ENCODE measurements at regions not wholly inside any gene's neighbourhood (a gene's known extent, or its start where the extent isn't known, plus 50 kb on each side); places are given as distances from the start of the nearest gene placed in this dataset.
A peak's percentile ranks its signal among the peaks of the same experiment; 100 is the strongest.
"Not testable (repeated sequence)": the region's sequence is repeated elsewhere in the genome, so short reads cannot be mapped to it uniquely, and the experiment has no call there.

DNA sequence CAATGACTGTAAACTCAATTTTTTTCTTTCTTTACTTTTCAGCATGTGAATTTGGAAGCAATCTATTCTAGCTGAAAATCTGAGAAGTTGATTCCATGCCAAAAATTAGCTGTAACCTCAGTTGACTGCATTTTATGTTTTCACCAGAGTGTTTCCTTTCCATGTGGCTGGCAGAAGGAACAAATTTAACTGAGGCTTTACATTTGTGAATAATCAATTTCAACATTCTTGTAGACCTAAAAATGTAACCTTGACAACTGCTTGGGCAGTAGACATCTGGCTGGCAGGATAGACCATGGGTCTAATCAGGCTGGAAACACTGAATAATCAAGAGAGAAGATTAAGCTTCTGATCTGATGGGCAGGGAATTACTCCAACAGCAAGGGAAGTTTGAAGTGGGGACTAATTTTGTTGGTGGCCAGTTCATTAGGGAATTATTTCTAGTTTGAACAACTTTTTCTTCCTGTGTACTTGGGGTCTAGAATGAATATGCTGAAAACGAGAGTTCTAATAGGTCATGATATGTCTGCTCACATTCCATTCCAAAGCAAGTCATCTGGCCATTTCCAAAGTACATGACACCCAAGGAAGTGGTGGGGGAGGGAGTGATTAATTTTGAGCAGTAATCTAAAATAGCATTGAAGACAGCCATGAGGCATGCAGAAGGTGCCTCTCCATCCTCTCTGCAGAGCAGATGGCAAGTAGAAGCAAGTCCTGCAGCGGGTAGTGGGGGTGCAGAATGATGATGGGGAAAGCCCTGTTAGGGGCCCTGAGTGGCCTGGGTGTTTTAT lies 68.2 kb downstream of the ATP23 start:
- no peak for DNase-seq

DNA sequence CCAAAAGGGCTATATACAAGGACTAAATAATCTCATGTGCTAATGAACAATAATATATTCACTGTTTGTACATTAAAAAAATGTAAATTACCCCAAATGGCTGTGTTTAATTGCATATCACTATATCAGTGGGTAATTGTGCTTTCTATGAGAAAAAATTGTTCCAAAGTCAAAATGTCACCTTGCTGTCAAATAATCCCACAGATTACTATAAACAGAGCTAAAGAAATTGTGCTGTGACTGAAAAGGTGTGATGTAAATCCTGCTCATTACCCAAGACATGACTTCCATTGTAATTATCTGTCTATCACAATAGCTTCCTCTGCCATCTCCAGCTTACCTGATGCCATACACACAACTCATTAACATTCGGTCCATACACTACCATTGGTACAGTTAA lies 70.3 kb downstream of the ATP23 start:
- DNase-seq: no peak

DNA sequence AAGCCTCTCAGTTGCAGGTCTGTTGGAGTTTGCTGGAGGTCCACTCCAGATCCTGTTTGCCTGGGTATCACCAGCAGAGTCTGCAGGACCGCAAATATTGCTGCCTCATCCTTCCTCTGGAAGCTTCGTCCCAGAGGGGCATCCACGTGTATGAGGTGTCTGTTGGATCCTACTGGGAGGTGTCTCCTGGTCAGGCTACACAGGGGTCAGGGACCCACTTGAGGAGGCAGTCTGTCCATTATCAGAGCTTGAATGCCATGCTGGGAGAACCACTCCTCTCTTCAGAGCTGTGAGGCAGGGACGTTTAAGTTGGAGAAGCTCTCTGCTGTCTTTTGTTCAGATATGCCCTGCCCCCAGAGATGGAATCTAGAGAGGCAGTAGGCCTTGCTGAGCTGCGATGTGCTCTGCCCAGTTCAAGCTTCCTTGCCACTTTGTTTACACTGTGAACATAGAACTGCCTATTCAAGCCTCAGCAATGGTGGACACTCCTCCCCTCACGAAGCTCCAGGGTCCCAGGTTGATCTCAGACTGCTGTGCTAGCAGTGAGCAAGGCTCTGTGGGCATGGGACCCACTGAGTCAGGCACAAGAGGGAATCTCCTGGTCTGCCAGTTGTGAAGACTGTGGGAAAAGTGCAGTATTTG lies 81.1 kb downstream of the ATP23 start:
- DNase-seq: not testable (repeated sequence)

DNA sequence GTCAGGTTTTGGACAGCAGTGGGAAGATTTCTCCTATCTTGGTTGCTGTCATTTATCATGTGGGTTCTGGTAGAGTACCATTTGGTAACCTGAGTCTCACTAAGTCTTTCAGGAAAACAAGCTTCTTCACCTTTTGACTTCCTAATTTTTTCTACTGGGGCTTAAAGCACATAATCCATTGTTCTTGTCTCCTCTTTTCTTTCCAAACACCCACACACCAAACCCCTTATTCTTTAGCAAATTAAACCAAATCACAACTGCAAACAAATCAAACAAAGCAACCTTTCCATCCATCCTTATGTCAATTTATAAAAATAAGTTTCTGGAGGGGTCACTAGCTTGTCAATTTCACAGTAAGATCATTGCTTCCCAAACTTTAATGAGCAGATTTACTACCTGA lies 84.1 kb downstream of the ATP23 start:
- DNase-seq: no peak

DNA sequence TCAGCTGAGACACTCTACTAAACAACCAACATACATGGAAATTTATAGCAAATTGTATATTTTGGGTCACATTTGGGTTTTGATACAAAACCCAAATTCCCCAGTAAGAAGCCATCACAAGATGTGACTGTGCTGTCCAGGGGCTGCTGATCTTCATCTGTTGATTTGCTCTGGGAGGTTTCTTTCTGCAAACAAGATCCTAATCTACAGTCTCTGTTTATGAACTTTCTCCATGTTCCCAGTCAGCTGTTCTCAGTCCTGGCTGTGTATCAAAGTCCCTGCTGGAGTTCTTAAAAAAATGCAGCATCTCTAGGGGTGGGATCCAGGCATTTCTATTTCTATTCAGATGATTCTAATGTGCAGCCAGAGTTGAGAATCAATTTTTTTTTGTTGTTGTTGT lies 85.1 kb downstream of the ATP23 start:
- no peak for DNase-seq

DNA sequence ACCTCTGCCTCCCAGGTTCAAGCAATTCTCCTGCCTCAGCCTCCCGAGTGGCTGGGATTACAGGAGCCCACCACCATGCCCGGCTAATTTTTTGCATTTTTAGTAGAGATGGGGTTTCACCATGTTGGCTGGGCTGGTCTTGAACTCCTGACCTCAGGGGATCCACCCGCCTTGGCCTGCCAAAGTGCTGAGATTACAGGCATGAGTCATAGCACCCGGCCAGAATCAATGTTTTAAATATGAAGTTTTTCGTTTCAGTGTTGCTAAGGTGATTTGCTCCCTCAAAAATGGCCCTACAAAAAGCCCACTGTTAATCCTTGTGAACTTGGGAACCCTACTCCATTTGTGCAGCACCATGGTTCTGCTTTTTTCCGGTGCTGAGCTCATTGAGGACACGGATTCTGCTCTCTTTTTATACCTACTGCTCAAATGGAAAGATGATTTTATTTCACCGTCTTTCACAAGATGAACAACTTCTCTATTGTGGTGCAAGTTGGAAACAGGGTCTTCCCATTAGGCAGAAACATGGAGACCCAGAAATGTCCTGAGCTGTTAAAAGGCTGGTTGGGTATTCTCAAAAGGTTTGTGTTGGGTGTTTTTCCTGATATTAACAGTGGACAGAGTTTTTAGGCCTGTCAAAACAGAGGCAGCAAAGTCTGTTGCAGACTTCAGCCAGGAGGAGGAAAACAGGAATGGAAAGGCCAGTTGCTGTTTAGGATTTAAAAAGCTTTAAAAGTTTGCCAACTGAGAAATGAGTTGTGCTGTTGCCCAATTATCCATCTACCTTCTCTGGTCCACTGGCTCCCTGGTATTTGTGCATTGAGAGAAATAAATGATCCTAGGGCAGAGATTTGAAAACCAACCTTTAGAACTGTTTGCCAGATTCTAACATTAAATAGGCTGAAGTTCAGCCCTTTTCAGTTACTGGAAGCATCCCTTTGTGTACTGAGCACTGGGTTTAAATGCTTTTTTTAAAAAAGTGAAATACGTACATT lies 85.8 kb downstream of the ATP23 start:
- no peak for DNase-seq

DNA sequence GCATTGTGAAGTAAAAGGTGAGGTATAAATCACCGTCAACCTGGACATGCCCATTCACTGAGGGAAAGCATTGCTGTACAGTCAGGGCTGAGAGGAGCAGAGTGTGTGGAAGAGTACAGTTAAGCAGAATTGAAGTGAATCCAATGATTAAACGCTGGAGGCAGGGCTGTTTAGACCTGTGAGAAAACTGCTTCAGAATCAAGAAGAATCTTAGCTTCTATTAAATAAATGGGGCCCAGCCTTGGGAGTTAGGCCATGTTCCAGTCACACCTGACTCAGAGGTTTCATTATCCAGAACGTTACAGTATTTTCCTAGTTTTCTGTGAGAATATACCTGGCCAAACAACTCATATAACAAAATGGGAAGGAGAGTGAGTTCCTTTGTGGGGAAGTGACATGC lies 86.9 kb downstream of the ATP23 start:
- no peak for DNase-seq

DNA sequence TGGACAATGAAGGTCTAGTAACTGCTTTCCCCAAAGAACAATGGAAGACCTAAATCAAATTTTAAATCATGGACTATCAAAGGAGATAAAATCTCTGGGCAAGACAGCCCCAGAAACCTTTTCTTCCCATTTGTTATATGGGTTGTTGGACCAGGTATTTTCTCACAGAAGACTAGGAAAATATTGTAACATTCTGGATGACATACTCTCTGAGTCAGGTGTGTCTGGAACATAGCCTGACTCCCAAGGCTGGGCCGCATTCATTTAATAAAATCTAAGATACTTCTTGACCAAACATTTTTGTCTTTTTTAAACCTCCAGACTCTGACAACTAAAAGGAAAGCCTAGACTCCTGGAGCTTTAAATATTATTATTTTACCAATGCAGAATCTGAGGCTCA lies 87.9 kb downstream of the ATP23 start:
- DNase-seq: no peak

DNA sequence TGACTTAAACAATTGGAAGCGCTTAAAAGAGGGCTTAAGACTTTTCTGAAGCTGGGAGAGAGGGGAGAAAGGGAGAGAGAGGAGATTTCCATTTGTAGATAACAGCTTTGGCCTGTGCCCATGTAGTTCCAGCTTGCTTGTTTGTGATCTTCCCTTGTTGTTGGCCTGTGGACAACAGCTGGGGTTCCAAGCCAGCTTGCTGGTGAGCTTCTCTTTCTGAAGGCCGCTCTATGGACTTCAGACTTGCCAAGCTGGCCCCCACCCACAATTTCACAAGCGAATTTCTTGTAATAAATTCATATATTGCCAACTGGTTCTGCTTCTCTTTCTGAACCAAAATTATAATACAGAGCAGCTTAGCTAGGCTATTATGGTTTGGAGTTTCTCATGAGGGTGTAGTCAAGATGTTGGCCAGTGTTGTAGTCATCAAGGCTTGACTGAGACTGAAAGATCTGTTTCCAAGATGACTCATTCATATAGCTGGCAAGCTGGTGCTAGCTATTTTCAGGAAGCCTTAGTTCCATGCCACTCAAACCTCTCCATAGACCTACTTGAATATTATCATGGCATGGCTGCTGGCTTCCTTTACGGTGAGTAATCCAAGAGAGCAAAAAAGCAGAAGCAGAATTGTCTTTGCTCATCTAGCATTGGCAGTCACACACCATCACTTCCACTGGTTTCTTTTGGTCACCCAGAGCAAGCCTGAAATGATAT lies 89.4 kb downstream of the ATP23 start:
- peak; percentile 18 to 19 for DNase-seq

DNA sequence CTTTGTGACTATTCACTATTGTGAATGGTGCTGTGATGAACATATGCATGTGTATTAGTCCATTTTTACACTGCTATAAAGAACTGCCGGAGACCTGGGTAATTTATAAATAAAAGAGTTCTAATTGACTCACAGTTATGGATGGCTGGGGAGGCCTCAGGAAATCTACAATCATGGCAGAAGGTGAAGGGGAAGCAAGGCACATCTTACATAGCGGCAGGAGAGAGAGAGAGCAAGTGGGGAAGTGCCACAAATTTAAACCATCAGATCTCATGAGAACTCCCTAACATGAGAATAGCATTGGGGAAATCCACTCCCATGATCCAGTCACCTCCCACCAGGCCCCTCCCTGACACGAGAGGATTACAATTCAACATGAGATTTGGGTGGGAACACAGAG lies 90.8 kb downstream of the ATP23 start:
- no peak for DNase-seq

DNA sequence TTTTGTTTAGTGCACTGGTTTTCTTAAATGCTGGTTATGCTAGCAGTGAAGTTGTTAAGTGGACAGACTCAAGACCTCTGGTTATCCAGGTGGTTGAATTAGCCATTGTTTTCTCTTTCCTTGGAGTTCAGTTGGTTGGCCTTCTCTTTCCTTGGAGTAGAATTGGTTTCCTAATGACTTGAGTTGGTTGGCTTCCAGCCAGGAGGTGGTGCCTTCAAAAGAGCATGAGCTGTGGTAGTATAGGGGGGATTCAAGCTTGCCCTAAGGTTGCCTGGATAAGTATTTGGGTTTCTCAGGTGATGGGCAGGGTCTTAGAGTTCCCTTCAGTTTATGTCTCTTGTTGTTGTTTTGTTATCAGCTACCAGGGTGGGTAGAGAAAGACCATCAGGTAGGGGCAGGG lies 92.5 kb downstream of the ATP23 start:
- DNase-seq: no peak

DNA sequence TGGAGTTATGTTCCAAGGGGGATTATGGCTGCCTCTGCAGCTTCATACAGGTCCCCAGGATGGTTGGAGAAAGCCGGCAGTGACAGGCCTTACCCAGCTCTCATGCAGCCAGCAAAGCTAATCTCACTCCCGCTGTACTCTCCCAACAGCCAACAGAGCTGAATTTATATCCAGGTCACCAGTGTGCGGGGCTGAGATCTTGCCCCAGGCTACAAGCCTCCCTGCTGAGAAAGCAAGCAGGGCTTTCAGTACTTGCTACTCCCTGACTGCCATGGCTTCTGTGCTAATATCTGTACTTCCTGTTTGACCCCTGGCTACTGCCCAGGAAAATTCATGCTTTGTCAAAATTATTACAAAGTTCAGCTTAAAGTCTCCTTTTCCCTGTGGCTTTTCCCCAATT lies 92.9 kb downstream of the ATP23 start:
- DNase-seq: peak; percentile 12 to 33

DNA sequence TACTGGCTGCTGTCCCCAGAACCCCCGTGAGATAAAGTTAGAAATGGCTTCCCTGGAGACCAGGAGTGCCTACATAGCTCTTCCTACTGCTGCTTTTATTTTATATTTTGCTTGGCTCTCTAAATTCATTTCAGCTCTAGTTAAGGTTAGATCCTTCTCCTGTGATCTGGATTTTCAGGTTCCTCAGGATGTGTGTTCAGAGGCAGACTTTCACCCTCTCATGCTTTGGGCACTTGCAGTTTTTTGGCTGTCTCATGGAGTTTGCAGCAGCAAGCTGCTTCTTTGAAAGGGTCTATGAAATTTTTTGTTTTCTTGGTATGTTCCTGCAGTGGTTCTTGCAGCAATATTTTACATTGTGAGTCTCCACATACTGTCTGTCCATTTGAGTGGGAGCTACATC lies 93.3 kb downstream of the ATP23 start:
- DNase-seq: no peak

DNA sequence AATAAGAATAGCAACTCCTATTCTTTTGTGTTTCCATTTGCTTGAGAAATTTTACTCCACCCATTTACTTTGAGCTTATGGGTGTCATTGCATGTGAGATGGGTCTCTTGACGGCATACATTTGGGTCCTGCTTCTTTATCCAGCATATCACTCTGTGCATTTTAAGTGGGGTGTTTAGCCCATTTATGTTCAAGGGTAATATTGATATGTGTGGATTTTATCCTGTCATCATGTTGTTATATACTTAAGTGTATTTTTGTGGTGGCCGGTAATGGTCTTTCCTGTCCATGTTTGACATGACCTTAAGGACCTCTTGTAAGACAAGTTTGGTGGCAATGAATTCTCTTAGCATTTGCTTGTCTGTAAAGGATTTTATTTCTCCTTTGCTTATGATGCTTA lies 100.1 kb downstream of the ATP23 start:
- DNase-seq: no peak

DNA sequence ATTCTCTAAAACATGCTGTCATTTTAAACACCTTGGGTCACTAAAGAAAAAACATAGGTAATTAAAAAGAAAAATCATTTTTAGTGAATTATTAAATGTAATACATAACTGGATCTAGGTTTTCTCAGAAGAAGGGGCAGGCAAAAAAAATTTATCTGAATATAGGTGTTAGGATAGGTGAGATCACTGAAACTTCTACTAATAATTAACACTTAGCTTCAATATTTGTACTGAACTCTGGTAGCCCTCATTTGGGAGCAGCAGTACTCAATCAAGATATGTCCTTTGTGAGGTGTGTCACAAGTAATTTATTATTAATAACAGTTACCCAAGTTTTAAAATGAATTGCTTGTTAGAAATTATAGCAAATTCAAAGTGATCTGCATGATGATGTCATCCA lies 103.6 kb downstream of the ATP23 start:
- no peak for DNase-seq

DNA sequence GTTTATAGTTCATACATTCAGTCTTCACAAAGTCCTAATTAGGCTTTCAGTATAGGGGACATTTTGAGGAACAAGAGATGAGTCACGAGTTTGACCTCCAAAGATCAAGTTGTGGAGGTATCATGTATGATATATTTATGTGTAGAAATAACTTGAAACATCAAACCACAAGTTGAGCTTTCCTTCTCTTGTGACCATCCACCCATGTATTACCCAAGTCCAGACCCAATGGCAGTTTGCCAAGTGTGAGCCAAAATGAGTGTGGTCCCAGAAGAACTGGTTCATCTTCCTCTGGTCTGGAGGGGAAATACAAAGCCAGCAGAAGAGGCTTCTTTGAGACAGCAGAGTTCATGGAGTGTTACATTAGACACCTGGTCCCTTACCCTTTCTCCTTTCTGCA lies 104.9 kb downstream of the ATP23 start:
- DNase-seq: peak; percentile 90

DNA sequence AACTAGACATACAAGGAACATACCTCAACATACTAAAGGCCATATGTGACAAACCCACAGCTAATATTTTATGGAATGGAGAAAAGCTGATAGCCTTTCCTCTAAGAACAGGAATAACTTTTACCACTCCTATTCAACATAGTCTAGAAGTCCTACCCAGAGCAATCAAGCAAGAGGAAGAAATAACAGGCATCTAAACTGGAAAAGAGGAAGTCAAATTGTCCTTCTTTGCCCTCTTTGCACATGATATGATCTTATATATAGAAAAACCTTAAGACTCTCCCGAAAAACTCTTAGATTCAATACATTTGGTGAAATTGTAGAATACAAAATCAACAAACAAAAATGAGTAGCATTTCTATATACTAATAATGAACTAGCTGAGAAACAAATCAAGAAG lies 110.0 kb downstream of the ATP23 start:
- peak; percentile 27 to 30 for DNase-seq

DNA sequence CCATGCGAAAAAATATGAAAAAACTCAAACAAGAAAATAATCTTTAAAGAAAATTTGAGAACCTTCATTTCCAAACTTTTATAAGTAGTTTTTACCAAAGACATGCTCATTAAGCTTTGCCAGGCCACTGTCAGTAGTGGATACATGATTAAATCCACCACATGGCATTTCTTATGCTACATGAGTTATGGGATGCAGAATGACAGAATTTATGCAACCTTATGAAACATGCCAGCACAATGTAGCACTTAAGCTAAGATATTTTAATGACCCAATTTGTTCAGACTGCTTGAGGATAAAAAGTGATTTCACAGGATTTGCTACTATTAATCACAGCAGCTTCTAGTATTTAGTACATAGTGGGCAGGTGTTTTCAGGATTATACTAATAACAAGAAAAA lies 123.3 kb downstream of the ATP23 start:
- DNase-seq: no peak

DNA sequence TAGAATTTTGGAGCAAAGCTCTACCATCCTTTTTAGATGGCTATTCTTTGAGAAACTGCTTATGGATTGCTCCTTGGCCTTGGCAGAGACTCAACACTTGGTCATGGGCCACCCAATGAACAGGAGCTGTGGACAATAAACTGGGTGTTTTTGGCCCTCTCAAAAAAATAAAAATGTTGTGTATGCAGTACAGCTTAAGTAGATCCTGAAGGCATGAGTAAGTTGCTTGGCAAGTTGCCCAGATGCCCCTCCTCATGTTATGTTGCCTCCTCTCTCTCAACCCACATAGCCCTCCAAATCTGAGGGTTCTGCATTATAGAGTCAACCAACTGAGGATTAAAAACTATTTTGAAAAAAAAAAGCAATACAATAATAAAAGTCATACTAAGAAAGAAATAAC lies 124.9 kb downstream of the ATP23 start:
- no peak for DNase-seq

DNA sequence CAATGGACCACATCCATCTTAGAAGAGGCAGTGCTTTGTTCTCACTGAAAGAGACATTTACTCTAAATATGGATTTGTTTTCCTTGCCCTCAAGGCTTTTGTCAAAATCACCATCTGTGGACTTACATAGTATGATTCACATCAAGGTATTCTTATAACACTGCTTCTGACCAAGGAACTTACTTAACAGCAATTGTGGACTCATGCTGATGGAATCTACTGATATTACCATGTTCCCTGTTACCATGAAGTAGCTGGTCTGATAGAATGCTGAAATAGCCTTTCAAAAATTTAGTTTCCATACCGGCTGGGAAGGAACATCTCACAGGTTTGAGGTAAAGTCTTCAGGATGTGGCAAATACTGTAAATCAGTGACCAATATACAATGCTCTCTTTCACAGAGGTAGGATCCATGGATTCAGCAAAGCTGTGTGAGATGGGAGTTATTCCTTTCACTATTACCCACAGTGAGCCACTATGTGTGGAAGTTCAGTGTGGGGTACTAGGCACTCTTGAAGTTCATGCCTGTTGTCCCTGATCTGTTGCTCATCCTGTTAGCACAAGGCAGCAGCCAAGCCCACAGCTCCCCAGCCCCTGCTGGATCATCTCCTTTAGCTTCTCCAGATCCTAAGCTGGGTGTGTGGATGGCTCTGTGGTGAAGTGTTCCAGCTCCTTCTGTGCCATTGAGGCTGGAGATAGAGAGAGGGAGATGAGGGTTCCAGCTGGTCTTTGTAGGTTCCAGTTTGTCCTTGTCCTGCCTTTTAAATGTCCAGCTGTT lies 126.4 kb downstream of the ATP23 start:
- DNase-seq: no peak

DNA sequence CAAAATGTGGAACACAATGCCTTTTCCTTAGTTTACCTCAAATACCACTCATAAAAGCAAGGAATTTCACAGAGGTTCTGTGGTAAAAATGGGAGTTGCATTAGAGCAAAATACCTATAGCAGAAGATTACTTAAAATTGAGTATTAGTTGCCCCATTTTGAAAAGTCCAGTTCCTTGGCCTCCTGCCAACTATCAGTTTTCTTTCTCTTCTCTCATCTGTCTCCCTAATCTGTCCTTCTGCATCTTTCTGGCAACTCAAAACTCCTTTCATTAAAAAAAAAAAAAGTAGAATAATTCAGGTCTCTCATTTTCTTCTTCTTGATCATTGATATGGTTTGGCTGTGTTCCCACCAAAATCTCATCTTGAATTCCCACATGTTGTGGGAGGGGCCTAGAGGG lies 127.3 kb downstream of the ATP23 start:
- no peak for DNase-seq

All from AML-193 (cell line).